HepG2 (cell line): ENCODE measurements at regions not wholly inside any gene's neighbourhood (a gene's known extent, or its start where the extent isn't known, plus 50 kb on each side); places are given as distances from the start of the nearest gene placed in this dataset.

ENCODE experiments used
- ELF4 ChIP-seq: sonication (generic); formaldehyde crosslinking; IDR thresholded peaks from 2 replicates; pipeline ENCODE4 v1.5.0; 2020; ENCODE audit warnings: missing genetic modification reagents, mild to moderate bottlenecking, moderate library complexity, borderline replicate concordance
- FOXJ3 ChIP-seq: sonication (generic); formaldehyde crosslinking; IDR thresholded peaks from 2 replicates; pipeline ENCODE4 v1.4.0; 2020; ENCODE audit warnings: missing genetic modification reagents, mild to moderate bottlenecking, borderline replicate concordance
- NCOA1 ChIP-seq: sonication (generic); formaldehyde crosslinking; IDR thresholded peaks from 2 replicates; pipeline ENCODE4 v1.9.0; 2021; ENCODE audit warnings: missing genetic modification reagents
- POLR2A ChIP-seq, 2 experiments: IDR thresholded peaks; 2 replicates each; pipeline ENCODE4 v1.6.1; 2011; ENCODE audit warnings: low read depth in 2 of 2, low read length in 2 of 2, mild to moderate bottlenecking in 1 of 2, moderate library complexity in 1 of 2; ENCODE audit not compliant: insufficient read depth in 1 of 2
- SPEN ChIP-seq: sonication (generic); formaldehyde crosslinking; IDR thresholded peaks from 2 replicates; pipeline ENCODE4 v1.5.1; 2020; ENCODE audit warnings: low read depth, mild to moderate bottlenecking, missing genetic modification reagents
- ZBTB21 ChIP-seq: sonication (generic); formaldehyde crosslinking; IDR thresholded peaks from 2 replicates; pipeline ENCODE4 v1.4.0; 2020; ENCODE audit warnings: missing genetic modification reagents
- ZFP36 ChIP-seq: fragments of 150-350 bp; IDR thresholded peaks from 2 replicates; pipeline ENCODE4 v1.6.1; 2018; ENCODE audit warnings: borderline replicate concordance, low read length, low read depth; ENCODE audit not compliant: partially characterized antibody
- TF ChIP-seq, protein P1 (sequence below): sonication (generic); formaldehyde crosslinking; conservative IDR thresholded peaks from 2 replicates; pipeline ENCODE4 v1.4.0; 2020; ENCODE audit warnings: missing genetic modification reagents
- TF ChIP-seq, protein P2 (sequence below): sonication (generic); formaldehyde crosslinking; IDR thresholded peaks from 2 replicates; pipeline ENCODE4 v1.8.1; 2023; ENCODE audit warnings: missing genetic modification reagents, mild to moderate bottlenecking, borderline replicate concordance
- TF ChIP-seq, protein P3 (sequence below): sonication (generic); formaldehyde crosslinking; IDR thresholded peaks from 2 replicates; pipeline ENCODE4 v1.5.0; 2020; ENCODE audit warnings: mild to moderate bottlenecking, missing genetic modification reagents, moderate library complexity
- TF ChIP-seq, protein P4 (sequence below): sonication (generic); formaldehyde crosslinking; IDR thresholded peaks from 2 replicates; pipeline ENCODE4 v1.4.0; 2020; ENCODE audit warnings: missing genetic modification reagents
- TF ChIP-seq, protein P5 (sequence below): sonication (generic); formaldehyde crosslinking; conservative IDR thresholded peaks from 2 replicates; pipeline ENCODE4 v1.8.0; 2022; ENCODE audit warnings: low read depth, missing genetic modification reagents

DNA sequence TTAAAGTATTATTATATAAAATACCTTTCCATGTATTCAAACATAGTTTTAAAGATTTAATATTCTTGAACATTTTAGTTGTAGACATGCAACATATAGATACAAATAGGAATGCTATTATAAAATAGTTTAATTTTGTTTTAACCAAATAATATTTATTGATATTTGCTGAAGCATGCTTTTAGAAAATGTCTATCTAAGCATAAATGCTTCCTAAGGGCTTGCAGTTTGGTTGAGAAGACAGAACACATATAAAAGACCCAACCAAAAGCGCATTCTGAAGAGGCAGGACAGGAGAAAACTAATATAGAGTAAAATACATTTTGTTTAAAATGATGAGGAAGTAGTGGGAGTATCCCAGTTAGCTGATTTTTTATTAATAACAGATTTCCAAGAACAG is 181.5 kb upstream of the ISL1 start:
- TF ChIP-seq POLR2A (IDR thresholded peaks at IDR 0.05; ENCODE audit: insufficient read depth in 1 of 2, low read depth in 2 of 2, low read length in 2 of 2) (no peak), SPEN (CRISPR knock-in tag) (no peak), ZBTB21 (no peak), NCOA1 (CRISPR knock-in tag) (no peak), ELF4 (no peak), ZFP36 (no peak), FOXJ3 (no peak)
- TF ChIP-seq, protein P1, sequence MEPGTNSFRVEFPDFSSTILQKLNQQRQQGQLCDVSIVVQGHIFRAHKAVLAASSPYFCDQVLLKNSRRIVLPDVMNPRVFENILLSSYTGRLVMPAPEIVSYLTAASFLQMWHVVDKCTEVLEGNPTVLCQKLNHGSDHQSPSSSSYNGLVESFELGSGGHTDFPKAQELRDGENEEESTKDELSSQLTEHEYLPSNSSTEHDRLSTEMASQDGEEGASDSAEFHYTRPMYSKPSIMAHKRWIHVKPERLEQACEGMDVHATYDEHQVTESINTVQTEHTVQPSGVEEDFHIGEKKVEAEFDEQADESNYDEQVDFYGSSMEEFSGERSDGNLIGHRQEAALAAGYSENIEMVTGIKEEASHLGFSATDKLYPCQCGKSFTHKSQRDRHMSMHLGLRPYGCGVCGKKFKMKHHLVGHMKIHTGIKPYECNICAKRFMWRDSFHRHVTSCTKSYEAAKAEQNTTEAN (CRISPR knock-in tag): no peak
- TF ChIP-seq, protein P2, sequence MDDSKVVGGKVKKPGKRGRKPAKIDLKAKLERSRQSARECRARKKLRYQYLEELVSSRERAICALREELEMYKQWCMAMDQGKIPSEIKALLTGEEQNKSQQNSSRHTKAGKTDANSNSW (CRISPR knock-in tag): no peak
- TF ChIP-seq, protein P3, sequence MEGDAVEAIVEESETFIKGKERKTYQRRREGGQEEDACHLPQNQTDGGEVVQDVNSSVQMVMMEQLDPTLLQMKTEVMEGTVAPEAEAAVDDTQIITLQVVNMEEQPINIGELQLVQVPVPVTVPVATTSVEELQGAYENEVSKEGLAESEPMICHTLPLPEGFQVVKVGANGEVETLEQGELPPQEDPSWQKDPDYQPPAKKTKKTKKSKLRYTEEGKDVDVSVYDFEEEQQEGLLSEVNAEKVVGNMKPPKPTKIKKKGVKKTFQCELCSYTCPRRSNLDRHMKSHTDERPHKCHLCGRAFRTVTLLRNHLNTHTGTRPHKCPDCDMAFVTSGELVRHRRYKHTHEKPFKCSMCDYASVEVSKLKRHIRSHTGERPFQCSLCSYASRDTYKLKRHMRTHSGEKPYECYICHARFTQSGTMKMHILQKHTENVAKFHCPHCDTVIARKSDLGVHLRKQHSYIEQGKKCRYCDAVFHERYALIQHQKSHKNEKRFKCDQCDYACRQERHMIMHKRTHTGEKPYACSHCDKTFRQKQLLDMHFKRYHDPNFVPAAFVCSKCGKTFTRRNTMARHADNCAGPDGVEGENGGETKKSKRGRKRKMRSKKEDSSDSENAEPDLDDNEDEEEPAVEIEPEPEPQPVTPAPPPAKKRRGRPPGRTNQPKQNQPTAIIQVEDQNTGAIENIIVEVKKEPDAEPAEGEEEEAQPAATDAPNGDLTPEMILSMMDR (CRISPR knock-in tag): no peak
- TF ChIP-seq, protein P4, sequence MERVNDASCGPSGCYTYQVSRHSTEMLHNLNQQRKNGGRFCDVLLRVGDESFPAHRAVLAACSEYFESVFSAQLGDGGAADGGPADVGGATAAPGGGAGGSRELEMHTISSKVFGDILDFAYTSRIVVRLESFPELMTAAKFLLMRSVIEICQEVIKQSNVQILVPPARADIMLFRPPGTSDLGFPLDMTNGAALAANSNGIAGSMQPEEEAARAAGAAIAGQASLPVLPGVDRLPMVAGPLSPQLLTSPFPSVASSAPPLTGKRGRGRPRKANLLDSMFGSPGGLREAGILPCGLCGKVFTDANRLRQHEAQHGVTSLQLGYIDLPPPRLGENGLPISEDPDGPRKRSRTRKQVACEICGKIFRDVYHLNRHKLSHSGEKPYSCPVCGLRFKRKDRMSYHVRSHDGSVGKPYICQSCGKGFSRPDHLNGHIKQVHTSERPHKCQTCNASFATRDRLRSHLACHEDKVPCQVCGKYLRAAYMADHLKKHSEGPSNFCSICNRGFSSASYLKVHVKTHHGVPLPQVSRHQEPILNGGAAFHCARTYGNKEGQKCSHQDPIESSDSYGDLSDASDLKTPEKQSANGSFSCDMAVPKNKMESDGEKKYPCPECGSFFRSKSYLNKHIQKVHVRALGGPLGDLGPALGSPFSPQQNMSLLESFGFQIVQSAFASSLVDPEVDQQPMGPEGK: no peak
- TF ChIP-seq, protein P5, sequence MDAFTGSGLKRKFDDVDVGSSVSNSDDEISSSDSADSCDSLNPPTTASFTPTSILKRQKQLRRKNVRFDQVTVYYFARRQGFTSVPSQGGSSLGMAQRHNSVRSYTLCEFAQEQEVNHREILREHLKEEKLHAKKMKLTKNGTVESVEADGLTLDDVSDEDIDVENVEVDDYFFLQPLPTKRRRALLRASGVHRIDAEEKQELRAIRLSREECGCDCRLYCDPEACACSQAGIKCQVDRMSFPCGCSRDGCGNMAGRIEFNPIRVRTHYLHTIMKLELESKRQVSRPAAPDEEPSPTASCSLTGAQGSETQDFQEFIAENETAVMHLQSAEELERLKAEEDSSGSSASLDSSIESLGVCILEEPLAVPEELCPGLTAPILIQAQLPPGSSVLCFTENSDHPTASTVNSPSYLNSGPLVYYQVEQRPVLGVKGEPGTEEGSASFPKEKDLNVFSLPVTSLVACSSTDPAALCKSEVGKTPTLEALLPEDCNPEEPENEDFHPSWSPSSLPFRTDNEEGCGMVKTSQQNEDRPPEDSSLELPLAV (CRISPR knock-in tag): no peak
